Hematopoietic multipotent progenitor cell treated with erythropoietin and hydrocortisone succinate and interleukin-3 and kit ligand, for 15 days (in vitro differentiated cells): ENCODE measurements at regions not wholly inside any gene's neighbourhood (a gene's known extent, or its start where the extent isn't known, plus 50 kb on each side); places are given as distances from the start of the nearest gene placed in this dataset.
"Not testable (repeated sequence)": the region's sequence is repeated elsewhere in the genome, so short reads cannot be mapped to it uniquely, and the experiment has no call there.

Experiments
- DNase-seq: peaks from one replicate; pipeline ENCODE4 v3.0.0-alpha.2; 2015; ENCODE audit warnings: low spot score

GRCh38 chr14:45976001-45976400 is 675.6 kb downstream of the RPL10L start:
- no peak for DNase-seq

DNA sequence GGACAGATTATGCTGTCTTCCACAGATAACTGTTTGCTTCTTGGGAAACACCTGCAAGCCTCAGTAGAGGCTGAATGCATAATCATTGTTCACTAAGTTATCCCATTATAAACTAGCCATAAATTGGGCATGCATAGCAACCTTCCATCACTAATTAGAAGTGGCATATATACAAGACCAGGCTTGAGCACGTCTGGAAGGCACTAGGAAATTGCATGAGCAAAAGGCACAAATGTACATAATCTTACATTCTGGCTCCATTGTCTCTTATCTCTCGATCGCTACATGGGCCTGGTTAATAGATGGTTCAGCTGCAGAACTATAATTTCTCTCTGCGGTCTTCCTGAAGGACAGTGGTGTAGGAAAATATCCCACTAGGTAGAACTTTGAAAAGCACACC is 679.2 kb downstream of the RPL10L start:
- DNase-seq = no peak

DNA sequence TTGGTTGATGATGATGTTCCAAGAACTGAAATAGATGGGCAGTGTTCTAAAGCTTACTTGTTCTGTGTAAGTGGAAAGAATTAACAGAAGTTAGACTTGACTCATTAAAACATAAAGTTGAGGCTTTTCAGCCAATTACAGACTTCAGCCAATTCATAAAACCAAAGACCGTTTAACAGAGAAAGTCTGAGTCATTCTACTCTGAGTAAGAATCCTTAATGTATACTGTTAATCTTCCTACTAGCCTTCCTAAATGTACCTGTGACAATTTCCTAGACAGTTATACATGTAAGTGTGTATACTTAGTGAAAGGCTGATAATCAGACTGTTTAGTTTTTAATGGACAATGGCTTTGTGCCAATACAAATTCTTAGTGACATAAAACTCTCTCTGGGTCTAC is 681.0 kb downstream of the RPL10L start:
- no peak for DNase-seq

- DNase-seq = no peak
Observed at GRCh38 chr14:45968037-45968436, 683.5 kb downstream of the RPL10L start.

DNA sequence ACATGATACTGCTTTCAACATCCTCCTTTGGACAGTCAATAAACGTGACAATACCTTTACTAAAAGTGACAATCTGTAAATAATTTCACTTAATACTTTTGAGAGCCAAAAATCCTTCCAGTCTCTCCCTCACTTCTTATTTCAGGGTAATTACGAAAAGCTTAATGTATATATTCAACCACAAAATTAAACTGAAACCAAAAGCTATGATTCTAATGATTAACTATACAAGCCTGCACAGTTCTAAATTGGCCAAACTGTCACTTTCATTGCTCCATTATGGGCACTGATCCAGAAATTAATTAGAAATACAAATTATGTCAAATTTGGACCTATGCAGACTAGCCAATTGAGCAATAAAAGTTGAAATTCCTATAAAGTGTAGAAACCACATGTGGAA is 696.5 kb upstream of the MIS18BP1 start:
- DNase-seq = no peak

DNA sequence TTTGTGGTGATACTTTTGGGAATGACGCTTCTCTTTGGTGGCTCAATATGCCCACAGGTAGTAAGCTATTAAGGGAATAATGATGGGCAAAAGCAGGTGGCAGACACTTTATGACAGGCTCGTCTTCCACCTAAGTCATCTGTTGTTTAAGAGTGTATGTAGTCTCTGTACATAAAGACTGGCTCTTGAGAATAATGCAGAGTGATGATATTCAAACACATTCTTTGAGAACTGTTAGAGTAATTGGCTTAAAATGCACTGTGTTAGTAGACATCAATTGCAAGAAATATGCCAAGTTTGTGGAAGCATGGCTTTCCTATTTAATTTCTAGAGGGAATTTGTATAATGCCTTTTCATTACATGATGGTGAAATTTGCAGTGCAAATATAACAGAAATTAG is 694.8 kb upstream of the MIS18BP1 start:
- DNase-seq = no peak

DNA sequence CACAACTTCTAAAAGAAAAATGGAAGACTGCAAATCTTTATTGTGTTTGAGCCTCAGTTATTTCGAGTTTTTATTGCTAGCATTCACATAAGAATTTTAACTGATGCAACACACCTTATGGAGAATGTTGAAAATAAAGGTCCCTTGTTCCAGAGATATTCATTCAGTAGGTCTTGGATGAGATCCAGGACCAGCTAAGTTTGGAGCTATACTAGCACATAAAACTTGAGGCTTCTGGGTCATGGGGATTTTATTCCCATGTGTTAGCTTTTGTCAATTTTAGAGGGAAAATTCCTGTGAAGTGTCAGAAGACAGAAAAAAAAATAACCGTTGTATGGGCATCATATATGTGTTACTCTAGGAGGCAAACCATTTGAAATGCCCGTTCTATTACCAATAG is 693.2 kb upstream of the MIS18BP1 start:
- no peak for DNase-seq

GRCh38 chr14:45940318-45940717 is 687.3 kb upstream of the MIS18BP1 start:
- no peak for DNase-seq

DNA sequence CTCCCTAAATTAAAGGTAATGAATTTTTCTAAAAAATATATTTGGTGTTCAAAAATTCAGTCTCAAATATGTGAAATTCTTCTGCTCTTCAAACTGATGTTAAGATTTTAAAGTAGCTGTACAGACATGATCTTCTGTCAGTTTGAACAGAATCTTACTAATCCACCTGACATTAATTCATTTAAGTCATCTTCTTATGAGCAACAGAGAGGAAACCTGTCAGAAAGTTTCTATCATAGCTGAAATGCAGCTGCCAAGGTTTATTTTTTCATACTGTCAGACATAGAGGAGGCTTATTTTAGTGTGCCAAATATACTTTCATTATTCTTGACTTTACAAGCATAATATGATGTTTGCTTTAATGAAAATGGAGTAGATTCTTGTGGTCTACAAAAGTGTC is 686.6 kb upstream of the MIS18BP1 start:
- no peak for DNase-seq

DNA sequence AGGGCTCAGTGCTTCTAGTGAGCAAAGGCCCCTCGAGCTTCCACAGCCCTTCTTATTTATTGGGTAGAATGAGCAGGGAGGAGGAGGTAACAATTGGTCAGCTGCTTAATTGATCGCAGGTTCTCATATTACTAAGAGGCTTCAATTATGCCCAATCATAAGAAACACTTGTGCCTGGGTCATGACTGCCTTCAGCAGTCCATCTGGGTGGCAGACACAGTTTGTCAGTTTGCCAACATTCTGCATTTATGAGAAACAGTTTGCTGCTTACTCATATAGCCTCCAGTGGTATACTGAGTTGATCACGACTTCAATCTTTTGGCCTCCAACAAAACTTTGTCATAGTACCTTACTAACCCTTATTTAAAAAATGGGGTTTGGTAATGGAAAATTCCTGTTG is 667.0 kb upstream of the MIS18BP1 start:
- DNase-seq = not testable (repeated sequence)

DNA sequence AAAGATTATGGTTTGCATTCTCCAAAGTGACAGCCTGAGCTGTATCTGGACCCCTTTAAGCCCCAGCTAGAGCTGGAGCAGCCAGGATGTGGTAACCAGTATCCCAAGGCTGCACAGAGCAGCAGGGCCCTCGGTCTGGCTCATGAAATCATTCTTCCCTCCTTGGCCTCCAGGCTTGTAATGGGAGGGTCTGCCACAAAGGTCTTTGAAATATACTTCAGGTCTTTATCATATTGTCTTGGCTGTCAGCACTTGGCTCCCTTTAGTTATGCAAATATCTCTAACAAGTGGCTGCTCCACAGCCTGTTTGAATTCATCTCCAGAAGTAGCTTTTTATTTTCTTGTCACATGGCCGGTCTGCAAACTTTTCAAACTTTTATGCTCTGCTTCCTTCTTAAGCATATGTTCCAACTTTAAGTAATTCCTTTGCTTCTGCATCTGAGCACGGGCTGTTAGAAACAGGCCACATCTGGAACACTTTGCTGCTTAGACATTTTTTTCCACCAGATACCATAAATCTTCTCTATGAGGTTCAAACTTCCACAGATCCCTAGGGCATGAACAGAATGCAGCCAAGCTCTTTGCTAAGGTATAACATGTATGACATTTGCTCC is 663.4 kb upstream of the MIS18BP1 start:
- DNase-seq = no peak

GRCh38 chr14:45907782-45908181 is 654.8 kb upstream of the MIS18BP1 start:
- no peak for DNase-seq

GRCh38 chr14:45906257-45906656 is 653.3 kb upstream of the MIS18BP1 start:
- no peak for DNase-seq

DNA sequence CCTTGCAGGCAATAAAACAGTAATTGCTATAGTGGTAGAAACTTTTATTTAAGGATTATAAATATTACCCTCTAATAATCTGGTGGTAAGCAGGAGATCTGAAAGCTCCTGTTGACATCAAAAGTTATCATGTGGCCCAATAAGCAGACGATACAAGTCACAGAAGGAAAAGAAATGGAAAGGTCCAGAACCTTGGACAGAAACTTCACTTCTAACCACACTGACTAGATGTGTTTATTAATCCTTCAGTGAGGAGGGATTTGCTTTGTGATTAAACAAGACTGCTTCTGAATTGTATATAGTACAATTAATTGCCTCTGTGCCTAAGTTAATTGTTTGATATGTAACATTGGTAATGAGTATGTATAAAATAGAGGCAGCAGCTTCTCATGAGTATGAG is 652.7 kb upstream of the MIS18BP1 start:
- no peak for DNase-seq

DNA sequence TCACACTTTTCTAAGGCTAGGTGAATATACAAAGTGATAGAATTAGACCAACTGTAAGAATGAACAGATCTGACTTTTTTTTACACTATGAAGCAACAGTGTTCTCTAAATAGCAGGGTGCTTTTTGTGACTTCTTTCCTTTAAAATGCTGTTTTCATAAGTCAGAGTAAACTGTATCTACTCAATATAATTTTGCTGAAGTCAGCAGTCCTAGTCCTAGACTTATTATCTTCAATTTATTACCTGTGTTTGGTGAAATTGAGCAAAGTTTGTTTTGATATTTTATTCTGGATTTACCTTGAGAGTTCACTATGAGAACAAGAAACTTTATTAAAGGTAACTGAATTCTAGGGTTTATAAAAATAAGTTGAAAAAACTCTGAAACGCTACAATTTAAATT is 651.3 kb upstream of the MIS18BP1 start:
- DNase-seq = no peak

- no peak for DNase-seq
Observed at GRCh38 chr14:45902241-45902640, 649.2 kb upstream of the MIS18BP1 start.

- no peak for DNase-seq
Observed at GRCh38 chr14:45897439-45897838, 644.4 kb upstream of the MIS18BP1 start.

DNA sequence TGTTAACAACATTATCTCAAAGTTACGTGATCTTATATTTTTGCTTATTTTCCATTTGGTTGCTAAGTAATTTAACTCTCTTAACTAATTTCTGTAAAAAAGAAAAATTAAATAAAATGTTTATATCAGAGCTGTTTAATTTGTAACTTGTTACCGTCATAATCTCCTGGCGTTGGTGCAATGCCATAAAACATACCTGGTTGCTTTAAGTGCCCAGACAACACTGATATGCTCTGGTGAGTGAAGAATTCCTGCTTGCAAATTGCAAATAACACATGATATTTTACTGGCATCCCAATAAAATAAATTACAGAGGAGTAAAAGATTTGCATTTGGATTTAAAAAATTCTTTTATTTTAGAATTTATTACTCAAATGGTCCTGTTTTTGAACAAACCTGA is 640.1 kb upstream of the MIS18BP1 start:
- no peak for DNase-seq

DNA sequence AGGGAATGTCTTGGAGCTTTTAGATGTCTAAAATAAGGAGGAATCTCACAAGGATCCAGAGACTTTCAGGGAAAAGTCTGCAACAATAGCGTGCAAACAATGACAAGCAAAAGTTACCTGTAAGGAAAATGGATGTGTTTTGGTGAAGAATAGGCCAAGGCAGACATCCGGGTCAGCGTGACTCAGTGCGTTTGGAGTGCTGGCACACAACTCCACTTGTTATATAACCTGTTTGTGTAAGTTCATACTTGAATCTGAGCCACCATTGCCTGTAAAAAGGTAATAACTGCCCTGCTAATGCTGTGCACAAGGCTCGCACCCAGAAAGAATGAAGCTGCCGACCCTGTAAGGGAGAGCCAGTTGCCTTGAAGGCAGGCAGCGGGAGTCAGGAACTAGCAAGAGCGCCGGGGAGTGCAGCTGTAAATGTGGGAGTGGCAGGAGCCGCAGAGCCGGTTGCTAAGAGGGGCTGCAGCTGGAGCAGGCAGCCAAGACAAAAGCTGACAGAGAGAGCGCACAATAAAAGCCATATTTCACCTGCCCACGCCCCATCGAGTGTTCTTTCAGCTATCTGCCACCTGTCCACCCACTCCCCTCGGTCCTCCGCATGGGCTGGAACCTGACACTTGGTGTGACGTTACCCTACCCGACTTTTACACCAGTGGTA is 638.5 kb upstream of the MIS18BP1 start:
- DNase-seq = no peak

DNA sequence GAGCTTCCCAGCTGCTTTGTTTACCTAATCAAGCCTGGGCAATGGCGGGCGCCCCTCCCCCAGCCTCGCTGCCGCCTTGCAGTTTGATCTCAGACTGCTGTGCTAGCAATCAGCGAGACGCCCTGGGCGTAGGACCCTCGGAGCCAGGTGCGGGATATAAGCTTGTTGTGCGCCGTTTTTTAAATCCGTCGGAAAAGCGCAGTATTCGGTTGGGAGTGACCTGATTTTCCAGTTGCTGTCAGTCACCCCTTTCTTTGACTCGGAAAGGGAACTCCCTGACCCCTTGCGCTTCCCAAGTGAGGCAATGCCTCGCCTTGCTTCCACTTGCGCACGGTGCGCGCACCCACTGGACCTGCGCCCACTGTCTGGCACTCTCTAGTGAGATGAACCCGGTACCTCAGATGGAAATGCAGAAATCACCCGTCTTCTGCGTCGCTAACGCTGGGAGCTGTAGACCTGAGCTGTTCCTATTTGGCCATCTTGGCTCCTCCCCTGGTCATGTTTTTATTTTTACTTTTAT is 635.8 kb upstream of the MIS18BP1 start:
- not testable (repeated sequence) for DNase-seq

GRCh38 chr14:45877981-45878380 is 625.0 kb upstream of the MIS18BP1 start:
- DNase-seq = no peak

- DNase-seq = no peak
Observed at GRCh38 chr14:45868863-45869262, 615.9 kb upstream of the MIS18BP1 start.

DNA sequence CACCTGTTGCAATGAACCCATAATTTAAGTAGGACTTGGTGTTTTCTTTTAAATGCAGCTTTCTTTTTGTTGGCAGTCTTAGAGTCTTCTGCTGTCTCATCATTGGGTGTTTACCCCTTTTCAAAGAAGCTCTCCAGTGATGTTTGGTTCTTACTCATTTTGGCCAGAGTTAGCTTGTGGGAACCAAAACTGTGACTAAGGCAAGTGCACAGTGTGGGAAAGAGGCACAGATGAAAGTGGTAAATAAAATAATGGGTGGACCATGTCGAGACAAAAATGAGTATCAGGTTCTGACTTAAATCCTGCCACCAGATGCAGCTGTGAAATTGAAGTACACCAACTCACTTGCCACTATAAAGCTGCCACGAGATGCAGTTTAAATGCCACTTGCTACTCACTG is 615.4 kb upstream of the MIS18BP1 start:
- no peak for DNase-seq
